Sigmoid colon (tissue), 6 donors: ENCODE measurements at regions not wholly inside any gene's neighbourhood (a gene's known extent, or its start where the extent isn't known, plus 50 kb on each side); places are given as distances from the start of the nearest gene placed in this dataset.

Experiments used
- DNase-seq: peaks from one replicate; pipeline ENCODE4 v3.0.0-alpha.2; 2019
- H3K27ac ChIP-seq, 4 donors: fragments of 200-600 bp; sonication (generic); one replicate each; pipeline ENCODE4 v1.5.1; 2016 to 2019; ENCODE audit warnings: mild to moderate bottlenecking in 1 of 4
- H3K27me3 ChIP-seq, 3 donors: fragments of 200-600 bp; sonication (generic); one replicate each; pipeline ENCODE4 v1.5.1; 2019; ENCODE audit warnings: mild to moderate bottlenecking in 1 of 3
- H3K36me3 ChIP-seq, 4 donors: fragments of 200-600 bp; sonication (generic); one replicate each; pipeline ENCODE4 v1.5.1; 2016 to 2019
- H3K4me1 ChIP-seq, 4 donors: fragments of 200-600 bp; sonication (generic); one replicate each; pipeline ENCODE4 v1.5.1; 2017 to 2019
- H3K4me3 ChIP-seq, 4 donors: fragments of 200-600 bp; sonication (generic); one replicate each; pipeline ENCODE4 v1.5.1; 2017 to 2019; ENCODE audit warnings: mild to moderate bottlenecking in 2 of 4, moderate library complexity in 1 of 4
- H3K9me3 ChIP-seq, 4 donors: fragments of 200-600 bp in 3 of 4; sonication (generic) in 3 of 4; one replicate each; pipeline versions ENCODE4 v1.5.1 to v1.6.1; 2013 to 2019
- EP300 ChIP-seq, 4 donors: sonication (generic); formaldehyde crosslinking; IDR thresholded peaks; one replicate each; pipeline ENCODE4 v1.6.1; 2017; ENCODE audit warnings: antibody characterized with exemption in 4 of 4
- POLR2A ChIP-seq, 2 donors: fragments of 450-650 bp; IDR thresholded peaks; one replicate each; pipeline ENCODE4 v1.6.1; 2016; ENCODE audit warnings: antibody characterized with exemption in 2 of 2, mild to moderate bottlenecking in 2 of 2, moderate library complexity in 2 of 2
- POLR2AphosphoS5 ChIP-seq, 4 donors: sonication (generic); formaldehyde crosslinking; IDR thresholded peaks; one replicate each; pipeline ENCODE4 v1.6.1; 2017; ENCODE audit warnings: antibody characterized with exemption in 4 of 4
- WGBS, 2 donors: extraction: QIAGEN DNeasy Blood & Tissue Kit; methylation state at CpG; one replicate each; pipeline ENCODE4 v1.1.7; 2013; 5-methylcytosine and 5-hydroxymethylcytosine counted together
- intact Hi-C: fragments of 100-400 bp; cut with DNase I; formaldehyde crosslinking; loops from one replicate; pipeline ENCODE4 v1.15.1; 2023
- TF ChIP-seq, protein P1 (sequence below), 4 experiments: fragments of 450-650 bp in 3 of 4; fragments of 200-600 bp in 1 of 4; IDR thresholded peaks; one replicate each; pipeline ENCODE4 v1.5.1; 2016 to 2019; ENCODE audit warnings: antibody characterized with exemption in 4 of 4, mild to moderate bottlenecking in 3 of 4, moderate library complexity in 2 of 4
- donor health status: healthy with polysubstance abuse.
- donor health status: healthy.

DNA sequence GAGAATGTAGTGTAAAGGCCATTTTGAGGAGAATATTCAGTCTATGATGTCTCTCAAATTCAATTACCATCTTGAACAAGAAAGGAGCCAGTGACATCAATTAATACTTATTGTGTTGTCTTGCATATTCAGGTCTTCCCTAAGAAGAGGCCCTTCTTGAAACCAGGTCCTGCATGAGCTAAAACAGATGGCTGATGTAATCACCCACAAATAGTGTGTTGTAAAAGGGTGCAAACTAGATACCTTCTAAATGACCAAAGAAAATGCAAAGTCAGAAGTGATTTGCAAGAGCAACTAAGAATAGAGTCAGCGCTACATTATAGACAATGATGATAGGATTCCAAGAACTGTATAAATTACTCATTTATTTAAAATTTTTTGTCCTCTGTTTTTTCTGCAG, 97.0 kb downstream of the BTBD3 start:
- intact Hi-C loops, result no loop called here
- Histone ChIP-seq H3K9me3 (no peaks in the 10 kb centered on the region), H3K4me3 (no peak overlapping the region), H3K27ac (no peak overlapping the region), H3K36me3 (no peaks in the 10 kb centered on the region), H3K27me3 (no peaks in the 10 kb centered on the region), H3K4me1 (peaks cover 0 to 4% (median 0%) of the 10 kb centered on the region in 4 donors)
- 95 to 98% methylated on average over 1 of the region's 1 CpG for WGBS, 2 donors
- TF ChIP-seq, protein P1, sequence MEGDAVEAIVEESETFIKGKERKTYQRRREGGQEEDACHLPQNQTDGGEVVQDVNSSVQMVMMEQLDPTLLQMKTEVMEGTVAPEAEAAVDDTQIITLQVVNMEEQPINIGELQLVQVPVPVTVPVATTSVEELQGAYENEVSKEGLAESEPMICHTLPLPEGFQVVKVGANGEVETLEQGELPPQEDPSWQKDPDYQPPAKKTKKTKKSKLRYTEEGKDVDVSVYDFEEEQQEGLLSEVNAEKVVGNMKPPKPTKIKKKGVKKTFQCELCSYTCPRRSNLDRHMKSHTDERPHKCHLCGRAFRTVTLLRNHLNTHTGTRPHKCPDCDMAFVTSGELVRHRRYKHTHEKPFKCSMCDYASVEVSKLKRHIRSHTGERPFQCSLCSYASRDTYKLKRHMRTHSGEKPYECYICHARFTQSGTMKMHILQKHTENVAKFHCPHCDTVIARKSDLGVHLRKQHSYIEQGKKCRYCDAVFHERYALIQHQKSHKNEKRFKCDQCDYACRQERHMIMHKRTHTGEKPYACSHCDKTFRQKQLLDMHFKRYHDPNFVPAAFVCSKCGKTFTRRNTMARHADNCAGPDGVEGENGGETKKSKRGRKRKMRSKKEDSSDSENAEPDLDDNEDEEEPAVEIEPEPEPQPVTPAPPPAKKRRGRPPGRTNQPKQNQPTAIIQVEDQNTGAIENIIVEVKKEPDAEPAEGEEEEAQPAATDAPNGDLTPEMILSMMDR (IDR thresholded peaks at IDR 0.05), result no peak
- TF ChIP-seq EP300 (IDR thresholded peaks at IDR 0.05) (no peak), POLR2A (IDR thresholded peaks at IDR 0.05) (no peak), POLR2AphosphoS5 (IDR thresholded peaks at IDR 0.05) (no peak)
- no peak for DNase-seq

- TF ChIP-seq POLR2A (IDR thresholded peaks at IDR 0.05) (no peak), EP300 (IDR thresholded peaks at IDR 0.05) (no peak), POLR2AphosphoS5 (IDR thresholded peaks at IDR 0.05) (no peak)
- TF ChIP-seq, protein P1 (IDR thresholded peaks at IDR 0.05), result no peak
- no peak overlapping the region for H3K27ac ChIP-seq
- WGBS, 2 donors, result 74 to 79% methylated on average over 2 of the region's 2 CpGs
Measured at GRCh38 chr20:12016291-12016690, 98.6 kb downstream of the BTBD3 start.

DNA sequence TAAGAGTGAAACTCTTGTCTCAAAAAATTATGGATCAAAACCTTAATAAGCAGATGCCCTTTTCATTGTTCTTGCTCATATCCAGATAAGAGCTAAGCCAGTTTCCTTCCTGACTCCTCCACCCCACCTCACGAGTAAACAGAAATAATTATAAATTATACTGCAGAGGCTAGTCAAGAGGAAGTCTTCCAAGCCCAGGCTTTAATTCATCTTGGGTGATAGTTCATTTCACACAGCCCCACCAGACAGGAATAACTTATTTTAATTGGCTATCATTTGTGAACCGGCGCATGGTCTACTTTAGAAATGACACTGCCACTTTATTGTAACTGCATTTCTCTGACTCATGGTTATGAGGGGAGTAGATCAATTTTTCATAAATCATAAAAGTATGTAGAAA, 102.0 kb downstream of the BTBD3 start:
- H3K36me3 ChIP-seq, result no peaks in the 10 kb centered on the region
- peaks cover 0 to 4% (median 0%) of the 10 kb centered on the region in 4 donors for H3K4me1 ChIP-seq
- TF ChIP-seq POLR2A (IDR thresholded peaks at IDR 0.05), result no peak
- no peak for TF ChIP-seq EP300 (IDR thresholded peaks at IDR 0.05)
- no peak for TF ChIP-seq POLR2AphosphoS5 (IDR thresholded peaks at IDR 0.05)
- TF ChIP-seq, protein P1 (IDR thresholded peaks at IDR 0.05), result no peak
- H3K27me3 ChIP-seq, result no peaks in the 10 kb centered on the region
- H3K27ac ChIP-seq, result no peak overlapping the region
- 20 to 49% methylated on average over 3 of the region's 3 CpGs for WGBS, 2 donors
- intact Hi-C loops, result no loop called here
- H3K4me3 ChIP-seq, result no peak overlapping the region
- no peak for DNase-seq
- no peaks in the 10 kb centered on the region for H3K9me3 ChIP-seq

More at GRCh38 chr20:12016291-12016690, 98.6 kb downstream of the BTBD3 start:
- Histone ChIP-seq H3K9me3 (no peaks in the 10 kb centered on the region), H3K36me3 (no peaks in the 10 kb centered on the region), H3K27me3 (no peaks in the 10 kb centered on the region), H3K4me3 (no peak overlapping the region), H3K4me1 (peaks cover 0 to 4% (median 0%) of the 10 kb centered on the region in 4 donors)
- no peak for DNase-seq
- intact Hi-C loops, result no loop called here

DNA sequence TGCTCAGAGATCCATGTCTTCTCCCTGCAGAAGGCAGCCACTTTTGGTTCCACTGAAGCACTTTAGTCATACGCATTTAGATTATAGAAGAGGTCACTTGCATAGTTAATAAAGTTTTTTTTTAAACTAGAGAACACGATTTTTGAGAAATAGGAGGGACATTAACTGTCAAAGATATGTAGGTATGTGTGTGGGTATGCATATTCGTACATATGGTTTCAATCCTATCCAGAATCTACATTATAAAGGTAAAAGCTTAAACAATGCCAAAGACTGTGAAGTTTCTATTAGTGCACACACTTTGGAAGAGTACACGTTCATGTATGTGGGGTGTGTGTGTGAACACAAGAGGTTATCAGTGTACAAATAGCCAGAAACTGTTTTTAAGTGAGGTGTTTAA, 103.2 kb downstream of the BTBD3 start:
- intact Hi-C loops, result no loop called here
- H3K4me1 ChIP-seq, result peaks cover 0 to 4% (median 0%) of the 10 kb centered on the region in 4 donors
- WGBS, 2 donors, result 84 to 85% methylated on average over 4 of the region's 4 CpGs

More for the DNA sequence above, 103.2 kb downstream of the BTBD3 start:
- H3K36me3 ChIP-seq, result no peaks in the 10 kb centered on the region
- no peak overlapping the region for H3K27ac ChIP-seq
- DNase-seq, result no peak
- H3K9me3 ChIP-seq, result no peaks in the 10 kb centered on the region
- H3K4me3 ChIP-seq, result no peak overlapping the region
- TF ChIP-seq, protein P1 (IDR thresholded peaks at IDR 0.05), result no peak
- TF ChIP-seq POLR2AphosphoS5 (IDR thresholded peaks at IDR 0.05), result no peak
- TF ChIP-seq EP300 (IDR thresholded peaks at IDR 0.05), result no peak
- TF ChIP-seq POLR2A (IDR thresholded peaks at IDR 0.05), result no peak
- H3K27me3 ChIP-seq, result no peaks in the 10 kb centered on the region
